Activated CD4-positive, alpha-beta T cell treated with anti-CD3 and anti-CD28 coated beads, Interleukin-2, Interleukin-4, amounts not matched to agents 100 ng/mL and 50 ng/mL, durations not matched to agents 16 hours and 8 hours (primary cell): ENCODE measurements at regions not wholly inside any gene's neighbourhood (a gene's known extent, or its start where the extent isn't known, plus 50 kb on each side); places are given as distances from the start of the nearest gene placed in this dataset.
A peak's percentile ranks its signal among the peaks of the same experiment; 100 is the strongest.
"Not testable (repeated sequence)": the region's sequence is repeated elsewhere in the genome, so short reads cannot be mapped to it uniquely, and the experiment has no call there.

Experiments used
- DNase-seq: peaks from one replicate; pipeline ENCODE4 v3.0.0-alpha.2; 2020; ENCODE audit warnings: low spot score

DNA sequence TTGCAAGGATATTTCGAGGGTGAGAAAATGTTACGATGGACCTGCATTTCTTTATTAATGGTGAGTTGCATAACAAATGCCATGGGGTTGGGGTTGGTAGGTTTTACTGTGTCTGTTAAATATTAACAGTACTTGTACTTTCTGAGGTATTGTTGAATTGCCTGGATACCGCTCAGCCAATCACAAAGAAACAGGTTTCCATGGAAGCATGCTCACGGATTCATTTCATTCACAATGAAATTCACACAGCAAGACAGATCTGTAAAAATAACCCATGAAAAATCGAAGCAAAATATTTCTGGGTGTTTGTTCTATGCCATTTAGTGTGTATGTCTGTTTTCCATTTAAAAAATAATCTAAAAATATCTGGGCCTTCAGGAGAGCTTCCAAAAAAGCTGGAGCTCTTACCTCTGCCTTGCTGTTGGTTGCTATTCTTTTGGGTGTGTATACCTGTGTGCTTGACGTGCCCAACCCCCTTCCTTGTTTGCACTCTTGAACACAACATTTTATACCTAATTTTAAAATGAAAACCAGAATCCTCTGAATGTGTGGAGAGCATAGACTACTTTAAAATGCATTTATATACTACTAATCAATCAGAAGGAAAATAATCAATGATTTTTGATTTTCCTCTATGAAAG lies 479.8 kb upstream of the TBL1XR1 start:
- no peak for DNase-seq

DNA sequence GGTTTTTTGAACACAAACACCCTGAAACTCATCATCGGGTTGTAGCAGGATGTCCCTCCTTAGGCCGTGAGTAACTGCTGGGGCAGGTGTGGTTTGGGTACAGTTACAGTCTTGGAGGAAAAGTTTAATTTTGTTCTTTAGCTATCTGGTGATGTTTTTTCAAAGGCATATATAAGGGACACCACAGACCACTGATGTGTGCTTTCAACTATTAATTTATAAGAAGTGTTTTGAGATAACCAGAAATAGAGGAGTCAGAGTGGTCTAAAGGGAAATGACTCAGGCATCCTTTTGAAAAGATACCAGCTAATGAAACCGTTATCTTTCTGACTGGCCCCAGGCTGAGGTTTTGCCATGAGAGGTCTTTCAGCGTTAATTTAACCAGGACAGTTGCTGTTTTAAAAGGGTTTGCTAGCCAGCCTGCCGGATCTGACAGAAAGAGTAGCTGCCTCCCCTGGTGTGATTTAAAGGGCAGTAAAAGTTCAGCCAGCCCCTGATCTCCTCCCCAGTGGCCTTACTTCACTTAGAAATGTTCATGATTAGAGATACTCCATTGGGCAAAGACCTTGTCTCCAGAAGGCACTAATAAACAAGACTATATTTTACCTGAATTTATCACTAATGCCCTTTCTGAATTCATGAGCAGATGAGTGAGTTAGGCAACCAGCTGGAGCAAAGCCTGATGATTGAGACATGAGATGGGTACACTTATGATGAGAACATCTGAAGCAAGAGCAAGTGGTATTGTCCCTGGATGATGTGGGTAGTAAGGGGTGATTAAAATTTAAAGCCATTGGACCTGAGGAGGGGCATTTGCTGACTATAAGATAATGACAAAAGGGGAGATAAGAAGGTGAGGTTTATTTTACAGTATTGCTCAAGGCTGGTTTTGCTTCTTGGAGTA lies 482.5 kb upstream of the TBL1XR1 start:
- peak; percentile 78 for DNase-seq

DNA sequence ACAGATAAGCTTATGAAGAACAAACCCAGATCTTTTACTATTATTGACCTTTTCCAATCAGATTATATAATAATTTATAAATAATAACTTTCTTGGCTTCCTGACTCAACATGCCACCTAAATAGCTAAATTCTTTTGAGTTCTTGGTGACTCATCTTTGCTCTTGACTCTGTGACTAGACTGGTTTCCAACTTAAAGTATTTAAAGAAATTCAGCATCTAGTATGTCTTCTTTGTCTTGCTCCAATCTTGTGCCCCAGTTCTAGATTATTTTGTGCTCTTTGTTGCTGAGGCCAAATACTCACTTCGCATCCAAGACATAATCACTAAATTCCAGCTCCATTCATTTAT lies 483.2 kb upstream of the TBL1XR1 start:
- peak; percentile 13 for DNase-seq

DNA sequence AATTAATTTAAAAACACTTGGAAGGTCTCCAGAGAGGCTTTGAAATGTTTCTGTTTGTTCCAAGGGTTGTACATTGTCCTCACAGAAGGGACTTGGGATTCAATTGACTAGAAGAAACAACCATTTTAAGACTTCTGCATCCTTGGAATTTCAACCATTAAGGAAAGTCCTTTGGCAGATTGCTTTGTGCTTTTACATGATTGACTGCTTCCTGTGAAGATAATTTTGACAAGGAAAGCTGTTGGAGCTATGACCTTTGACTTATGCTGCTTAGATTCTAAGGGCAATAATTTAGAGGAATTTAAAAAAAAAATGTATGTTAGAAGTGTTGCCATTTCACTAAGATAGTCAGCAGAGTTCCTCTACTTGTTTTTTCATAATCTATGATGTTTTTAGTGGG lies 483.9 kb upstream of the TBL1XR1 start:
- DNase-seq: no peak

DNA sequence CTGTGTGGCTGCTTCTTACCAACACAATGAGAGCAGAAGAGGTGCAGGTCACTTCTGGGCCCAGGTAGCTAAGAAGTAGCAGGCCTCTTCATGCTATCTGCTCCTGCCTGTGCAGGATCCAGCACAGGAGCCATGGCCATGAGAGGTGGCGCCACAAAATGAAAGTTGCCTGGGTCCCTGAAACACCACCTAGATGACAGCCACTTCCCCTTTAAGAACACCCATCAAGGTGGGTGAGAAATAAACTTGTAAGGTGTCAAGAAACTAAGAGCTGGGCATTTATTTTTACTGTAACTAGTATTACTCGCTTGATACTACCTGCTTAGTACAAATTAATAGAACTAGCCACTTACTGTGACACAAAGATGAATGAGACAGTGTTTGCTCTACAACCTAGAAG lies 484.6 kb upstream of the TBL1XR1 start:
- DNase-seq: no peak

DNA sequence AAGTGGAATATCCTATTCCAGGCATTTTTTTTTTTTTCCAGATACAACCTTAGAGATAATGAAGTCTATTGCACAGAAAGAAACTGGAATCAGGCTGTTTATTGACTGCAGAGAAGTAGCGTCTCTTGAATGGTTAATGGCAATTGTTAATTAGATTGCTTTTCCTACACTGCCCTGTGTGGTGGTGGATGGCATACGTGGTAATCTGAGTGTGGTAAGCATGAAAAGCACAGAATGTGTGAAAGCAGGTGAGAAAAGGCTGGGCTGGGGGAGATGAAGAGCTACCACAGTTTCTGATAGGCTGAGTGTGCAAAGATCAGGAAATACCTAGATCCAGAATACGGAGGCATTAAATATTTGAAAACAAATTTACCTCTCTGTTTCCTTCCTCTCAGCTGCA lies 486.3 kb upstream of the TBL1XR1 start:
- DNase-seq: no peak

DNA sequence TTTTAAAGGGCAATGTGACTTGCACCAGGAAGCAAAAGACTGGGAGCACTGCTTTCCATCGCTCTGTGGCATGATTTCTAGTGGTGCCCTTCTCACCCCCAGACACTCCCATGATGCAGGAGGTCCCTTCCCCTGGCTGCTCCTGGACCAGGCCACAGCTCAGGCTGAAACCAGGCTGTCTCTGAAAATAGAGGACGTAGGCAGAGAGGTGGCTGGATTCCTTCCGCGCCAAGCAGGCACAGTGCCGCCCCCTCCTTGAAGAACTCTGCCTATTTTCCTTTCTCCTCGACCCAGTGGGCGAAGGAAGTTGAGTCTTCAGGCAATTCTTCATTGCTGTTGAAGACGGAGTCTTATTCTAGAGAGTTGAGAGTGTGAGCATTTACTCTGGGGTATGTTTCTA lies 489.4 kb upstream of the TBL1XR1 start:
- DNase-seq: no peak

DNA sequence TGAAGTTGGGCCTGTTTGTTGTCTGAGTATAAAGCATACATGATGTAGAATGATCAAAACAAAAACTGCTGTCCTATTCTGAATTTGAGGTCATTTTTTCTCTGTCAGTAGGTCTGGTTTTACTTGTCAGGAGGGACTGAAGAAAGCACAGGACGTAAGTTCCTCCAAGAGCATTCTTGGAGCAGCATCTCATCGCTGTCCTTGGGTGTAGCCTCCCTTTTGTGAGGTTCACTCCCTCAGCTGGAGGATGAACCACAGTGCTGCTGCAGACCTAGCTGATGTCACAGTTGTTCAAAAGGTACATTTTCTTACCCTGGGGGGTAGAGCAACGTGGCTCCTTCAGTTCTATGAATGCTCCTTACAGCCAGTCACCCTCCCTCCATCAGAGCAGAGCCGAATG lies 490.0 kb upstream of the TBL1XR1 start:
- no peak for DNase-seq

DNA sequence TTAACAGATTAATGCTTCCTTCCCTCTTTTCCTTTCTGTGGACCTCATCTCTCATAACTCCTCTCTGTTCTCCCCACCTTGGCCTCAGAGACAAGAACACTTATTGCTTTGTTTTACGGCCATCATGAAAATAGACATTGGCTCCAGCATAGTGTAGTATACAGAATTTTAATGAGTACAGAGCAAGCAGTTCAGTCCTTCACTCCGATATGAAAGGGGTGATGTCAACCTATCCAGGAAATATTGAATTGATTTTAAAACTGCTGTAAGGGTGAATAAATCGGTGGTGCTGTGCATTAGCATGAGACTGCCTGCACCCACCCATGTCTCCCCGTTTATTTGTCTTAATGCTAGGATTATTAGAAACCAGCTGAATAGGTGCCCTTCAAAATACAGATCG lies 490.9 kb upstream of the TBL1XR1 start:
- no peak for DNase-seq

DNA sequence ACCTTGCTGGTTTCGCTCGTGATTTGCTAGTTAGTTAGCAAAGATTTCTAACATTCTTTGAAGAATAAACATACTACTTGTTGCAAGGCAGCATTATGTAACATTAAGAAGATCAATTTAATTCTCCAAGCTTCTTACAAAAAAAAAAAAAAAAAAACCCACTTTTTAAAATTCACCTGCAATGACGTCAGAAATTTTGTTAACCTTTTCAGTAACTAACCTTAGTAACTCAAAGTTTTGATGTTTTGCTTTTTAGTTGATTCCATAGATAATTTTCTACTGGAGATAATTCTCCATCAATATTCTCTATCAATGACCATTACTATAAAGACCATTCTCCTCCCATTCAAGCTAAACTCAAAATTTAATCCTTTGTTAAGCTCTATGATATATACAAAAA lies 491.8 kb upstream of the TBL1XR1 start:
- no peak for DNase-seq

DNA sequence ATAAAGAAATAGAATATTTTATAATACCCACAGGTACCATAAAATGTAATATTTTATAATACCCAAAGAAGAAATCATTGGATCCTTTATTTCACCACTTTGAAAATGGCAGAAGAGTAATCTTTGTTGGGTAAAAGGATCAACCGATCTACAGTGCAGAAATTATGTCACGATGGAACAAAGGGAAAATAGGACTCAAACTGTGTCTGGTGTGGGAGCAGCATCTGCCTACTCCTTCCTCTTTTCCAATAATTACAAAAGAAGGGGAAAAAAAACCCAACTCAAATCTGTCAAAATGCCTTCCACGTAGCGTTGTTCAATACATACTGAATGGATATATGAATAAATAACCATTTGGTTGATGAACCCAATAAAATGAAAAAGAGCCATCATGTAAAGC lies 492.6 kb upstream of the TBL1XR1 start:
- DNase-seq: no peak

DNA sequence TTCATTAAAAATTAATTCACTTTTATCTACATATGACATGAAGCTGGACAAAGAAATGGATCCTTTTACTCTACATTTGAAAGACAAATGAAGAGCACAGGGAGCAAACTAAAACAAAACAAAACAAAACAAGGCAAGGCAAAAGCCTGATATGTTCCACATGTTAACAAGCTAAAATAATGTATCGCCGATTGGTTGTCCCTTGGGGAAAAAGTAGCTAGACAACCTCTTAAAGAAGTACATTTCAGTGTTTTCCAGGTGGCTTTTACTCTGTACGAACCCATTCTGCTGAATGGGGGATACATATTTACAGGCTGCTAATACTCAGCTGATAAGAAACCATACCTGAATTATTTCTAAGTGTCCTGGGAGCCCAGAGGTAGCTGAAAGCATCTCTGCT lies 493.0 kb upstream of the TBL1XR1 start:
- no peak for DNase-seq

DNA sequence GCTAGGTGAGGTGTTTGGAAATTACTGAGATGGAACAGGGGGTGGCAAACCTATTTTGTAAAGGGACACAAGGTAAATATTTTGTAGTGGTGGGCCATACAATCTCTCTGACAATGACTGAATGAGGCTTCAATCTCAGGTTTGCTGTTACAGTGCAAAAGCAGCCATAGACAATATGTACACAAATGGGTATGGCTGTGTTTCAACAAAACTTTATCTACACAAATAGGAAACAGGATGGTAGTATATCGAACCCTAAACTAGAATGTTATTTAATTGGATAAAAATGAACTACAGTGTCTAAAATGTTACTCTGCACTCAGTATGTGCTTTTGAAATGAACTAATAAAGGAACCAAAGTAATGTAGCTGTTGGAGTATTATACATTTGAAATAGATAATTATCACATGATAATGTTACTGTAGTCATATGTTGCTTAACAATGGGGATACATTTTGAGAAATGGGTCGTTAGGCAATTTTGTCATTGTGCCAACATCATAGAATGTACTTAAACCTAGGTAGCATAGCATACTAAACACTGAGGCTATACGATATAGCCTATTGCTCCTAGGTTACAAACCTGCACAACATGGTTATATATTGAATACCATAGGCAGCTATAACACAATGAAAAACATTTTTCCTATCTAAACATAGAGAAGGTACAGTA lies 495.2 kb upstream of the TBL1XR1 start:
- no peak for DNase-seq

DNA sequence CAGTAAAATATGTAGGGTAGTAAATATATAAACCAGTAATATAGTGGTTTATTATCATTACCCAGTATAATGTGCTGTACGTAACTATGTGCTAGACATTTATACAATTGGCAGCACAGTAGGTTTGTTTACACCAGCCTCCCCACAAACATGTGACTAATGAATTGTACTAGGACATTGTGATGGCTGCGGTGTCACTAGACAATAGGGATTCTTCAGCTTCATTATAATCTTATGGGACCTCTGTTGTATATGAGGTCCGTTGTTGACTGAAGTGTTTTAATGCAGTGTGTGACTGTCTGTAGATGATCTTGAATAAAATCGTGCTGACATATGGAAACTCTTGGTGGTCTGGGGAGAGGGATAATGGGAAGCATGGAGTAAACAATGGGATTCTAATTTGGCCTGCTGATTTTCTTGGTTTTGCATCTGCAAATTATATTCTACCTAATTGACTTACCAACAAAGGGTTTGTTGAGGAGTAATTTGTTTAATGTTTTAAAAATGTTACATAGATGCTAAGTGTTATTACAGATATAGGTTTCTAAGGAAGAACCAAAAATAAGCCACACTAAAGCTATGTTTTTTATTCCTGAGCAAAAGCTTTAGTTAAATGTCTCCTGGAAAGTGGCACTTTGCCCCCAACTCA lies 496.5 kb upstream of the TBL1XR1 start:
- no peak for DNase-seq

DNA sequence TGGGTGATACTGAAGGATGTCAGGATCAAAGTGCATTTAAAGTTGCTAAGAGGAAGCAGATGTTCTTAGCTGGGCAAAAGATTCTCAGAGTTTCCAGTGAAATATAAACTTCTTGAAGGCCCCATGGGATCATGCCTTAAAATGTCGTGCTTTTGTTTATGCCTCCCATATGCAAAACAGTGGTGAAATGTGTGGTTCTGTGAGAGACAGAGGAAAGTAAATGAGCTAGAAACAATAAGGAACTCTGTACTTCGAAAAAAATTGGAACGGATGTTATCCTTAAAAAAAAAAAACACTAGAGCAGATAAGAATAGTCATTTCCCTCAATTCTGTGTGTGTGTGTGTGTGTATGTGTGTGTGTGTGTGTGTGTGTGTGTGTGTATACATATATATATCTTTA lies 497.0 kb upstream of the TBL1XR1 start:
- no peak for DNase-seq

DNA sequence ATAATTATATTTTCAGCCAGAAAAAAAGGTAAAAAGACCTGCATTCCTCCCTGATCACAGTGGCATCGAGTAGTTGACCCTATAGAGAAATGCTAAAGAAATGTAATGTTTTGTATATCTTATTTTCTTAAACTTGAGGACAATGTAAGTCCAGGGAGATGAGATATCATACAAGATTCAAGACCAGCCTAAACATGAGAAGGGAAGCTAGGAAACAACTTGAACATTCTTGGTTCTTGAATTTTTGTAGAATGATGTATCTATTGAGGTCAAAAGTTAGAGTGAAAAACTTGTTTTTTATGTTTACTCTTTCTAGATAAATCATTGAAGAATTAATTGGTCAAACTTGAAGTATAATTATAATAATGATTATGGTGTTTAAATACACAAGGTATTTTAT lies 497.7 kb upstream of the TBL1XR1 start:
- DNase-seq: no peak

DNA sequence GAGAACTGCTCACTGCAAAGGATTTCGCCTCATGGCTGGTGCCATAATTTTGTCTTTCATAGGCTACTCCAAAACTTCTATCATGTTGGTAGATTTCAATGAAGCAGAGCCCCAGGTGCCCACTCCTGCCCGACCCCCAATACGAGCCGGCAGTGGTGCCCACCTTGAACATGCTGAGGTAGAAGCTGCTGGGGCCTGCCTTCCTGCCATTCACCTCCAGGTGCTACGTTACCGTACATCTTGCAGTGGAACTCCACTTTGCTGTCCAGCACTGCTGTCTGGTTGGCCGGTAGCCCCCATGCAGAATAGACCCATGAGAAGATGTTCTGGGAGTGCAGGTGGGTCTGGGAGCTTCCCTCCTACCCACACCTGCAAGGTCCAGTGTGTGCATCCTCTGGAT lies 502.8 kb upstream of the TBL1XR1 start:
- no peak for DNase-seq

DNA sequence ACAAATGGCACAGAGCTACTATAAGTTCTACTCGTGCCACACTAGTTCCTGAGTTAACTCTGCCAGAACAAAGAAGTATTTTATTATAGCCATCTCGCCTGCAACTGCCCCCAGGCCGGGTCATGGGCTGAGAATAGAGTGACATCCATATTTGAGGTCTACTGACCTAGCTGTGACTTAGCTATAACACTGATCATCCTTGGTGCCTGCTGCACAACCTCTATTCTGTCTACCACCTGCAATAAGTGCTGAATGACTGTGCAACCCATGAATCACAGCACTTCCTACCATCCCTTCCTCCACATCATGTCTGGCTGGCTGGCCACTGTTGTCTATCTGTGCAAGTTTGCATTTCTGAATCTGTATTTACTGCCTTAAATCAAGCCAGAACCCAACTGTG lies 506.5 kb upstream of the TBL1XR1 start:
- DNase-seq: no peak

DNA sequence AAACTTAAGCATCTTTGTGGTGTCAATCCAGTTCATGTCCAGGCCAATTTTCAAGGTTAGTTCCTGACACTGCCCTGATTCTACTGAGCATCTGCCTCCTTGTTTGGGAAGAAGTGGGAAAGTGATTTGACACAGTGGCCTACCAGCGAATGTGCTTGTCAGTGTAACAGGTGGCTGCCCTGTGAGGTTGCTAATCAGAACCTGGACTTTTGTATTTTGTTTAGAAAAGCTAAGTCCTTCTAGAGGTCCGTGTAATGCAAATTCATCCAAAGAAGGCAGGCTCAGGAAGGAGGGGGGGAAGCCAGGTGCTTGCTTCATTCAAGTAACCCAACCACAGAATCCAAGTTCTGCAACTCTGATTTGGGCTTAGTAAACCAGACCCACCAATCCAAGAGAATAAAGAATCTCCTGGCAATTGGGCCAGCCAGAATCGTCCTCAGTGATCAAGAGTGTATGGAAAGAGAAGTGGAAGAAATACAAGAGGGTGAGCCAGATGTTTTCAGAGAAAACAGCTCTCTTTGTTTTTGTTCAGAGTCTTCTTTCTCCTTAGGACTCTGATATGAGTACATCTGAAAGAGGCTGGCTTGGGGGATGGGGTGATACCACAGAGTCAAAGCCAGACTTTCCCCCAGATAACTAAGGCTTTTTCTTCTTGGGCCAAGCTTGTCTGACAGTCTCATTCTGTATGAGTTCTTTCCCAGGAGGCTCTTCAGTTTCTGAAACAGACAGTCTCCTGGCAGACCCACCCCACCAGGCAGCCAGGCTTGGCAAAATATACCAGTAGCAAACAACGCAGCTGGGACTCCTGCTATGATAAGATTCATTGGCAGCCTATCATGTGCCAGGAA lies 508.9 kb upstream of the TBL1XR1 start:
- no peak for DNase-seq

DNA sequence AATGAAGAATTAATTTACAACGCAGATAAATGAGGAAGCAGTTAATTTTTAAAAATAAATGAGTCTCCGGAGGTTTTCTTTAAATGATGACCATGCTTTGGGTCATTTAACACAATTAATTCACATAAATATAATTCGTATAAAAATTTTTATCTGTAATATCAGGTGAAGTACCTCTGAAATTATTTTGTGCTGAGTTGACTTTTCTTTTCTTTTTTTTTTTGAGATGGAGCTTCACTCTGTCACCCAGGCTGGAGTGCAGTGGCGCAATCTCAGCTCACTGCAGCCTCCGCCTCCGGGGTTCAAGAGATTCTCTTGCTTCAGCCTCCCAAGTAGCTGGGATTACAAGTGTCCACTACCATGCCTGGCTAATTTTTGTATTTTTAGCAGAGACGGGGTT lies 512.2 kb upstream of the TBL1XR1 start:
- not testable (repeated sequence) for DNase-seq

DNA sequence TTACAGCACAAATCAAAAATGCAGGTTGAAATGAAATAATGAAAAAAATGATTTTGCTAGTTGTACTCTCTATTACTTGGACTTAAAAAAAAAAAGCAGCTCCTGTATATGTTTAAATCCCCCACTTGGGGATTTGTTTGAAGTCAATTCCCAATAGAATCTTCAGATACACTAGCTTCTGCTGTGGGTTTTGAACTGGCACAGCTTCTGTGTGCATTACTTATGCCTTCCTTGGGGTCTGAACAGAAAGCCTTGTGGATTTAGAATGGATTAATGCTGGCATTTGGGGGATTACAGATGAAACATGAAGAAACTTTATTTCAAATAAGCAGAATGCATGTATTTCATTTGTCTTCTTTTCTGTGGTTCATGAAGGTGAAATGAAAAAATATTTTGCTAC lies 513.2 kb upstream of the TBL1XR1 start:
- DNase-seq: no peak

DNA sequence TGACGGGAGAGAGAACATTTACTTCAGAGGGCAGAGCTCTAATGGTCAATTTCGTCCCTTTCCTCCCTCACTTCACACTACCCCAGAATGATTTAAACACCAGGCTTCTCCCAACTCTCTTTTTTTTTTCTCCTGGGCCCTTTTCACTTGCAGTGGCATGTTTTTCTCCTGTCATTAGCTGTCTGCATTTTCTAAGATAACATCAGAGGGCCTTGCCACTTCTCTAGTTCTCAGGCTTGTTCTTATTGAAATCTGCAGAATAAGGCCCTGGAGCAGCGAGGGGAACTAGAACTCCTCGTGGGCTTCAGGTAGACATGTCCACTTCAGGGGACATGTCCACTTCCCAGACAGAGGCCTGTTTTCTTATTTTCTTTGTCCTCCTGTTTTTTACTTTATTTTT lies 514.4 kb upstream of the TBL1XR1 start:
- no peak for DNase-seq
